Esophagus squamous epithelium (tissue), 5 donors: ENCODE measurements at regions not wholly inside any gene's neighbourhood (a gene's known extent, or its start where the extent isn't known, plus 50 kb on each side); places are given as distances from the start of the nearest gene placed in this dataset.
A peak's percentile ranks its signal among the peaks of the same experiment; 100 is the strongest.

Experiments
- DNase-seq: peaks from one replicate; lab custom pipeline; 2025; lab: John Stamatoyannopoulos, UW
- H3K27ac ChIP-seq, 4 donors: fragments of 200-600 bp; sonication (generic); one replicate each; pipeline ENCODE4 v1.5.1; 2016 to 2019; ENCODE audit warnings: mild to moderate bottlenecking in 1 of 4
- H3K27me3 ChIP-seq, 4 donors: fragments of 200-600 bp; sonication (generic); 1 replicate in 3 of 4; 2 replicates in 1 of 4; pipeline versions ENCODE4 v1.5.1 to v1.6.0; 2017 to 2021; ENCODE audit warnings: antibody characterized with exemption in 1 of 4
- H3K36me3 ChIP-seq, 3 donors: fragments of 200-600 bp; sonication (generic); one replicate each; pipeline ENCODE4 v1.5.1; 2016 to 2019
- H3K4me1 ChIP-seq, 3 donors: fragments of 200-600 bp; sonication (generic); one replicate each; pipeline ENCODE4 v1.5.1; 2017 to 2019
- H3K4me3 ChIP-seq, 4 donors: fragments of 200-600 bp; sonication (generic); 1 replicate in 3 of 4; 2 replicates in 1 of 4; pipeline ENCODE4 v1.5.1; 2016 to 2019; ENCODE audit warnings: mild to moderate bottlenecking in 2 of 4, moderate library complexity in 1 of 4
- H3K9me3 ChIP-seq, 3 donors: fragments of 200-600 bp; sonication (generic); one replicate each; pipeline ENCODE4 v1.5.1; 2016 to 2019
- CTCF ChIP-seq, 6 experiments: fragments of 450-650 bp in 4 of 6; fragments of 200-600 bp in 2 of 6; sonication (generic) in 2 of 6; IDR thresholded peaks; one replicate each; pipeline ENCODE4 v1.5.1; 2016 to 2019; ENCODE audit warnings: antibody characterized with exemption in 6 of 6, mild to moderate bottlenecking in 4 of 6, moderate library complexity in 4 of 6
- POLR2A ChIP-seq, 4 donors: fragments of 450-650 bp; IDR thresholded peaks; one replicate each; pipeline ENCODE4 v1.6.1; 2017; ENCODE audit warnings: antibody characterized with exemption in 4 of 4, mild to moderate bottlenecking in 4 of 4, moderate library complexity in 3 of 4
- WGBS, 2 donors: methylation state at CpG; one replicate each; pipeline ENCODE4 v1.1.5; 2018; 5-methylcytosine and 5-hydroxymethylcytosine counted together
- intact Hi-C: fragments of 100-400 bp; cut with DNase I; formaldehyde crosslinking; loops from one replicate; pipeline ENCODE4 v1.15.0; 2022
- small RNA-seq, 4 donors: library from RNA; depleted of rRNA; stranded (forward); fragments of <200 nt; gene quantifications; one replicate each; pipeline ENCODE3, GENCODE V24; 2016
- donor health status: DM: yes; HTN: yes; CAD: no.

GRCh38 chr12:29858270-29858786, 74.6 kb upstream of the TMTC1 start:
- Histone ChIP-seq H3K9me3 (no peaks in the 10 kb centered on the region), H3K4me1 (peaks cover 0 to 20% (median 0%) of the 10 kb centered on the region in 3 donors), H3K36me3 (no peaks in the 10 kb centered on the region), H3K27me3 (no peaks in the 10 kb centered on the region), H3K4me3 (no peak overlapping the region), H3K27ac (peak overlapping the region in 2 of 4 donors; percentile 12 to 59)
- intact Hi-C loops: no loop called here
- no peak for DNase-seq
- TF ChIP-seq CTCF (IDR thresholded peaks at IDR 0.05): no peak
- TF ChIP-seq POLR2A (IDR thresholded peaks at IDR 0.05): no peak
- WGBS, 2 donors: 27 to 38% methylated on average over 2 of the region's 2 CpGs

GRCh38 chr12:29847246-29847645, 63.5 kb upstream of the TMTC1 start:
- TF ChIP-seq CTCF (IDR thresholded peaks at IDR 0.05) (no peak), POLR2A (IDR thresholded peaks at IDR 0.05) (no peak)
- intact Hi-C loops: no loop called here
- H3K4me3 ChIP-seq: no peak overlapping the region
- no peak overlapping the region for H3K27ac ChIP-seq
- H3K36me3 ChIP-seq: no peaks in the 10 kb centered on the region
- H3K9me3 ChIP-seq: peaks cover 0 to 6% (median 0%) of the 10 kb centered on the region in 3 donors
- 36 to 44% methylated on average over 2 of the region's 2 CpGs for WGBS, 2 donors
- H3K27me3 ChIP-seq: no peaks in the 10 kb centered on the region
- H3K4me1 ChIP-seq: no peaks in the 10 kb centered on the region
- DNase-seq: no peak

GRCh38 chr12:29844667-29845066, 60.9 kb upstream of the TMTC1 start:
- TF ChIP-seq CTCF (IDR thresholded peaks at IDR 0.05) (no peak), POLR2A (IDR thresholded peaks at IDR 0.05) (no peak)
- Histone ChIP-seq H3K4me3 (no peak overlapping the region), H3K9me3 (peaks cover 0 to 10% (median 0%) of the 10 kb centered on the region in 3 donors), H3K4me1 (no peaks in the 10 kb centered on the region), H3K27me3 (no peaks in the 10 kb centered on the region), H3K27ac (no peak overlapping the region), H3K36me3 (no peaks in the 10 kb centered on the region)
- intact Hi-C loops: no loop called here
- no peak for DNase-seq
- 46 to 48% methylated on average over 2 of the region's 2 CpGs for WGBS, 2 donors

GRCh38 chr12:29843036-29843435, 59.3 kb upstream of the TMTC1 start:
- H3K27ac ChIP-seq: no peak overlapping the region
- TF ChIP-seq POLR2A (IDR thresholded peaks at IDR 0.05) (no peak), CTCF (IDR thresholded peaks at IDR 0.05) (no peak)
- no peaks in the 10 kb centered on the region for H3K4me1 ChIP-seq
- H3K36me3 ChIP-seq: no peaks in the 10 kb centered on the region
- no peak overlapping the region for H3K4me3 ChIP-seq
- H3K27me3 ChIP-seq: no peaks in the 10 kb centered on the region
- H3K9me3 ChIP-seq: peaks cover 0 to 6% (median 0%) of the 10 kb centered on the region in 3 donors
- DNase-seq: no peak
- intact Hi-C loops: no loop called here

- Histone ChIP-seq H3K9me3 (peaks cover 0 to 6% (median 0%) of the 10 kb centered on the region in 3 donors), H3K36me3 (no peaks in the 10 kb centered on the region), H3K4me3 (no peak overlapping the region), H3K4me1 (no peaks in the 10 kb centered on the region), H3K27ac (no peak overlapping the region), H3K27me3 (no peaks in the 10 kb centered on the region)
- 97 to 100% methylated on average over 1 of the region's 1 CpG for WGBS, 2 donors
- intact Hi-C loops: no loop called here
- no peak for DNase-seq
- TF ChIP-seq CTCF (IDR thresholded peaks at IDR 0.05): no peak
- no peak for TF ChIP-seq POLR2A (IDR thresholded peaks at IDR 0.05)
Measured at GRCh38 chr12:29838768-29839167, 55.0 kb upstream of the TMTC1 start.

Small RNA genes lying in the stretch of these regions (small RNA-seq; reads per million reads assigned to genes)
- 0 reads per million in 4 donors for gene AC023511.2
- gene RNA5SP356: 0 to 0.30 (median 0.04) reads per million in 4 donors
